ENCODE measurements at regions not wholly inside any gene's neighbourhood (a gene's known extent, or its start where the extent isn't known, plus 50 kb on each side); places are given as distances from the start of the nearest gene placed in this dataset.

- ChIA-PET POLR2A (no interaction called here), CTCF (interaction anchor here (0.6 to 1.5 kb wide), 2 partner anchors 13 to 291 kb away, joined by 3 read pairs; no protein-coding TSS in a partner anchor)
These were observed 155.6 kb upstream of the IER5L start for GRCh38 chr9:129333617-129334104.

DNA sequence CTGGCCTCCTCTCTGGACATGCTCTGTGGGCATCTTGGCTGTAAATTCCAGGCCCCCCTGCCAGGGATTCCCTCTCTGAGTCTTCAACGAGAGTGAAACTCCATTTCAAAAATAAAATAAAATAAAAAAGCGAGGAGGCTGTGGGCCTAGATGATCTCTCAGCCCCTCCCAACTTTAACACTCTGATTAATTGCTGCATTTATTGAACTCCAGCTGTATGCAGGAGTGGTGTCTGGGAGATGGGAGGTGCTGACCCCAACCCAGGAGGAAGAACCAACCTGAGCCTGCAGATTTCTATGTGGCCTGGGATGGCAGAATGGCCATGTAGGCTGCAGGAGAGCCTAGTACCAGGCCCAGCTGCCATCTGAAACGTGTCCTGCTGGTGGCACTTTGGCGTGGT is 154.5 kb upstream of the IER5L start:
- CTCF ChIA-PET = interaction anchor here (1.3 to 1.5 kb wide), 3 partner anchors 12 to 292 kb away, joined by 3 read pairs; no protein-coding TSS in a partner anchor
- POLR2A ChIA-PET = no interaction called here

- ChIA-PET CTCF (interaction anchor here (1.3 to 1.5 kb wide), 3 partner anchors 11 to 293 kb away, joined by 3 read pairs; no protein-coding TSS in a partner anchor), POLR2A (no interaction called here)
These were observed 153.9 kb upstream of the IER5L start for GRCh38 chr9:129331772-129332500.

DNA sequence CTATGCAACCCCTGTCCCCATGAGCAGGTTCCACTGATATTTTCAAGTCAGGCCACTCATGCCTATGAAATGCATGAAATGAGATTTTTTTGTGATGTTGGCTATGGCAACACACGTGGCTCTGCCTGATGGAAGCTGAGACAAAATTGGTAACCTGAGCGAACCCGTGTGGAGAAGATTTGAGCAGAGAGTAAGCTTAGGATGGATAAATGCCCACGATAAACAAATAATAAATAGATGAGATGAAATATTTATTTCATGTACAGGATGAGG is 153.4 kb upstream of the IER5L start:
- ChIA-PET CTCF (interaction anchor here (1.3 to 1.5 kb wide), 3 partner anchors 10 to 293 kb away, joined by 3 read pairs; no protein-coding TSS in a partner anchor), POLR2A (no interaction called here)

DNA sequence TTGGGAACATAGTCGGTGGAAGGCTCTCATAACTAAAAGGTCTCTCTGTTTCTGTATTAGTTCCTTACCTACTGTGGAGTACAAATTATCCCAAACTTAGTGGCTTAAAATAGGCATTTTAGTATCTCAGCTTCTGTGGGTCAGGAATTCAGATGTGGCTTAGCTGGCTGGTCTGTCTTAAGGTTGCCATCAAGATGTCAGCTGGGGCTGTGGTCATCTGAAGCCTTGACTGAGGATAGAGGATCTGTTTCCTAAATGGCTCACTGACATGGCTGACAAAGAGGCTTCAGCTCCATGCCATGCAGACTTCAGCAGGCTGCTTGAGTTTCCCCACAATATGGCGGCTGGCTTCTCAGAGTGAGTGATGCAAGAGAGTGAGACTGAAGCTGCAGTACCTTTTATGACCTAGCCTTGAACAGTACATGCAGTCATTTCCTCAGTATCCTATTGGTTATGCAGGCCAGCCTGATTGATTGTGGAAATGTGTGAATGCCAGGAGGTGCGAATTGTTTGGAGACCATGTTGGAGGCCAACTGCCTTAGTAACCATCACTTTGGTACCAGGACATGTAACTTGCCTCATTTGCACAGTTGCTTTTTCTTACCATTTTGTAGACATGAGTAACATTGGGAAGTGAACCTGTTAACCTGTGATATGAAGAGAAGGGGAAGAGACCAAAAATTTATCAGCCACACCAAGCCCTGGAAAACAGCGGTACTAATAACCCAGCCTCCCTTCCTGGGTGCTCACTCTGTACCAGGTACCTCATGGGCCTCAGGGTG is 152.8 kb upstream of the IER5L start:
- CTCF ChIA-PET = interaction anchor here (1.4 to 1.5 kb wide), 2 partner anchors 10 to 294 kb away, joined by 3 read pairs; no protein-coding TSS in a partner anchor

DNA sequence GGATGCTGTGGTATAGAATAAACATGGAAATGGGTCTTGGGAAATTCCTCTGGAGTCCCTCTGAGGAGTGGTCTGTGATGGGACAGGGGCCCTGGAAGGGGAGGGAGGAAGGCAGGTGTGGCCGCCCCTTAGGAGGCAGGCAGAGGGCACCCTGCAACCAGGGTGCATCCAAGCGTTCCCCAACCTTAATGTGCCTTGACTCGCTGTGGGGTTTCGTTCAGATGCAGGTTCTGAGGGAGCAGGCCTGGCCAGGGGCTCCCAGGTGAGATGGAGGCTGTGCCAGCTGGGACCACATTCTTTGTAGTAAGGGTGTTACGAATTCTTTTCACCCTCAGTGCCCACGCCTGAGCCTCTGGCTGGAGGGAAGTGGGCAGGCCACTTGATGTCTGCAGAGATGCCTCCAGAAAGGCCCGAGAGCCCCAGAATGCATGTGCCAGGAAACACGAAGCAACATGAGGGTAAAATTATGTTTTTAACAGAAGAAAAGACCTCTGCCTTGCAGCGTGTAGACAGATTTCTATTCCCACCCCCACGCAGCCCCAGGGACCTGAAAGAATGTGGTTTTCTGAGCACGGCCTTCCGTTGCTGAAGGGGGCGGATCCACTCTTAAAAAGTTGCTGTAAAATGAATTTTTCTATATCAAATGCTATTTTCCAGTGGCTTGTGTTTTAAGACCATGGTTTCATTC is 150.4 kb upstream of the IER5L start:
- ChIA-PET CTCF (interaction anchor here (1.1 kb wide), 1 partner anchor 8 kb away, joined by 3 read pairs; no protein-coding TSS in a partner anchor), POLR2A (no interaction called here)

More for the DNA sequence above, 152.8 kb upstream of the IER5L start:
- POLR2A ChIA-PET = no interaction called here

DNA sequence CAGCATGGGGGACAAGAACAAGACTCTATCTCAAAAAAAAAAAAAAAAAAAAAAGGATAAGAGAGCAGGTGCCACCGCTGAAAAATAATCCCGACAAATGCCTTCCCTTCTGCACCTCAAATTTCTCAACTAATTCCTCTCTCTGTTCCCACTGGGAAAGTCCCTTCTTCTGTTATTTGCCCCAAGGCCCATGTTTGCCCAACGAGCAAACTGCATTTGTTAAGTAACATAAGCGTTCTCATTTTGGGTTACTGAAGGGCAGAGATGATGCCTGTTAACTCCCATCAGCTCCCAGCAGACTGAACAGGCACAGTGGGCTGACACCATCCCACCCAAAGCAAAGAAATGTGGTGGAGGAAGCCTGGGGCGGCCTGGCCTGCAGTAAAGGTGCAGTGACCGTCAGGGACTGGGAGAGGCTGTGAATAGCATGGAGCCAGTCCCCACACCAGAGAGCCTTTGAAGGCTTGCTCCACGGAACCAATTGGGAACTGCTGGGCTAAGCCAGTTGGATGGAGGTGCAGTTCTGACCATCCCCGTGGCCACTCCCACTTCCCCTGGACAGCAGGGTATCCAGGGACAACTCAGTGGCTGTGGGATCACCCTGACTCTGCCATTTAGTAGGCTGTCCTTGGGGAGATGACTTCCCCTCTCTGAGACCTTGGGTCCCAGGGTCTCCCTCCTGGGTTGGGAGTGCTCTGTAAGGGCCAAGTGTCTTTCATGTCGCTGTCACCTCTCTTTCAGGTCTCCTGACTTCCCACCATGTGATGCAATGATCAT is 149.7 kb upstream of the IER5L start:
- CTCF ChIA-PET = no interaction called here
- POLR2A ChIA-PET = no interaction called here

- ChIA-PET CTCF (interaction anchor here (0.7 kb wide), 2 partner anchors 15 to 17 kb away, joined by 3 to 4 read pairs; no protein-coding TSS in a partner anchor), POLR2A (interaction anchor here (0.7 kb wide), 1 partner anchor 180 kb away, joined by 5 read pairs; no protein-coding TSS in a partner anchor)
These were observed 148.3 kb upstream of the IER5L start for GRCh38 chr9:129326061-129327005.

DNA sequence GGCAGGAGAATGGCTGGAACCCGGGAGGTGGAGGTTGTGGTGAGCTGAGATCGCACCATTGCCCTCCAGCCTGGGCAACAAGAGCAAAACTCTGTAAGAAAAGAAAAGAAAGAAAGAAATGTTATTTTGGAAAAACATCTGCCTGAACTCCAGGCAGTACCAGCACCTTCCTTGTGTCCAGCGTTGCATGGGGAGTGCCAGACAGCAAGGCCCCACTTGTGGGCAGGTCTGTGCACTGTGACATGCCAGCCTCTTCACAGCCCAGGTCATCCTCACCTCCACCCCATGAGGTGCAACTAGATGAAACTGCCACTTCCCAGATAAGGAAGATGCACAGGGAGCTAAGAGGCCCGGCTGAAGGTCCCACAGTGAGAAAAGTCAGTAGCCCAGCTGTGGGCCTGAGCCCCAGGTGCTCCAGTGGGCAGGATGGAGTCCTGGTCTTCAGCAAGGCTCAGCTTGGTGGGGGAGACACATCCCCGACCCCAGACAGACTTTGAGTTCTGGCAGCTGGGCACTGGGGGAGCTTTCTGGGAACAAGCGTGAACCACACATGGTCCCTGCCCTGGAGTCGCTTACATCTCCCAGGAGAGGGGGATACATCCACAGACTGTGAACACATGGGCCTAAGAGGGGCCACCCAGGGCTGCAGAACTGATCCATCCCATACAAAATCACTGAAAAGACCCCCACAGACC is 146.9 kb upstream of the IER5L start:
- ChIA-PET CTCF (no interaction called here), POLR2A (no interaction called here)

DNA sequence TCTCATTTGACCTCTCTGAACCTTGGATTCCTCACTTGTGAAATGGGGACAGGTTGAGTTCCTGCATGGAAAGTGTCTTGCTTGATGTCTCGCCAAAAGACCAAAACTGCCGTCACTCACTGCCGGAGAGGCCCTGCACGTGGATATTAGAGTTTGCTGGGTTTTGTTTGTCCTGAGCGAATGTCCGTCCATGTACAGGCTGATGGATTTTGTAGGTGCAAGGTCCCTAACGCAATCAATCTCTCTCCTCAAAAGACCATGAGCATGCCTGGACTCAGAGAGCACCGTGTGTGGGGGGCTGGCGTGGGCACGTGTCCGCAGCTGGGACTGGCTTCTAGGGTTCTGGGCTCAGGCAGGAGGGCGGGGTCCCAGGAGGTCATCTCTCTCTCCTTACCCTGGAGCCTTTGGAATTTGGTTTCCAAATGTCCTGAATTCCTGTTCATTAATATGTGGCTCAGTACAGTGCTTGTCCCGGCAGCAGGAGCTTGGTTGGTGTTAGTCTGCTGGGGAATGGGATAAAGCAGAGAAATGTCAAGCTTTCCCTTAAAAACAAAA is 146.0 kb upstream of the IER5L start:
- ChIA-PET CTCF (interaction anchor here (0.6 kb wide), 1 partner anchor 141 kb away, joined by 6 read pairs; no protein-coding TSS in a partner anchor), POLR2A (interaction anchor here (0.6 kb wide), 1 partner anchor 261 kb away, joined by 4 read pairs; no protein-coding TSS in a partner anchor)

DNA sequence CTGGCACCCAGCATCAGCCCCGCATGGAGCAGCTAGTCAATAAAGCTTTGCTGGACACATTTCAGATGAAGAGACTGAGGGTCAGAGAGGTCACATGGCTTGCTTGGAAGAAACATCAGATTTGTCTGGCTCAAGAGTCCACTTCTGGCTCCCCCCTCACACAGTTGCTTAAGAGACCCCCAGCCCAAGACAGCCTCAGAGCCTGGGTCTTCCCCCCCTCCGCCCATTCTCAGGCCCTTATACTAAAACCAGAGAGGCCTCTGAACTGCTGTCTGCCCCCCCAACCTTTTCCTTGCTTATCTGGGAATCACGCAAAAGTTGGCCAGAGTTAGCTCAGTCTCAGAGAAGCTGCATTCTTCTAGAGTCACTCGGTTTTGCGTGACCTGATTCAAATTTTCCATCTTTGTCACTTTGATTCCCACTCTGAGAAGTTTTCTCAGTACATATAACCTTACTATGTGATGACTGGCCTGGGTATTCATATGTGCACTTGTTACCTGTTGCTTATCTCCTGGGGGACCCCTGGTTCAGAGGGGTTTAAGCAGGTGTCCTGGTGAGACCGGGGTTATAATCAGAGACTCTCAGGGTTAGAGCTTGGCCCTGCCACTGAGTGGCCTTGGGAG is 145.4 kb upstream of the IER5L start:
- POLR2A ChIA-PET = interaction anchor here (0.6 kb wide), 1 partner anchor 261 kb away, joined by 4 read pairs; no protein-coding TSS in a partner anchor

GRCh38 chr9:129322641-129323375 is 144.7 kb upstream of the IER5L start:
- POLR2A ChIA-PET = no interaction called here
- CTCF ChIA-PET = interaction anchor here (0.5 to 1.5 kb wide), 2 partner anchors 10 to 61 kb away, joined by 4 read pairs; no protein-coding TSS in a partner anchor

More for the DNA sequence above, 145.4 kb upstream of the IER5L start:
- CTCF ChIA-PET = interaction anchor here (0.6 to 1.5 kb wide), 2 partner anchors 11 to 141 kb away, joined by 4 to 6 read pairs; no protein-coding TSS in a partner anchor

DNA sequence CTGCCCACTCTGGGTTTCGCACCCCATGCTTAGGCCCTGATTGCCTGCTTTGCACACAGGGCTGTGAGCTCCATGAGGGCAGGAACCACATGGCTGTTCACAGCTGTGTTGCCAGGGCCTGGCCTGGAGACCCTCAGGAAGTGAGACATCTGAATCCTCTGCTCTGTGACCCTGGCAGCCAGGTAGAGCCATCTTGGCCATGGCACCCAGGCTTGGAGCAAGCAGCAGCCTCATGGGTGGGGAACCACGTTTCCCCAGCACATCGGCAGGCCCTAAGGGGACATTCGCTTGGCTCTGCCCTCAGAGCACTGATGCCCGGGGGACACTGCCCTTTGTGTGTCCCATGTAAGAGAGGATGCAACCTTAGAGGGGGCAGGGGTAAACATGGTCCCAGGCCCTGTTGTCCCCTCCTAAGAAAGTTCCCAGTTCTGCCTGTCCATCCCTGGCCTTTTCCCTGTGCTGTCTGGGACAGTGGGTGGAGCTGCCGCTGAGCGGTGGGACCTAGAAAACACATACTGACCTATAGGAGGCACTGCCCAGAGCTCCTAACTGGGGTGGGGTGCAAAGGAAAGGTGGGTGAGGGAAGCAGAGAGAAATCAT is 144.1 kb upstream of the IER5L start:
- CTCF ChIA-PET = interaction anchor here (1.5 to 1.6 kb wide), 2 partner anchors 9 to 284 kb away, joined by 3 to 4 read pairs; no protein-coding TSS in a partner anchor
- POLR2A ChIA-PET = no interaction called here

DNA sequence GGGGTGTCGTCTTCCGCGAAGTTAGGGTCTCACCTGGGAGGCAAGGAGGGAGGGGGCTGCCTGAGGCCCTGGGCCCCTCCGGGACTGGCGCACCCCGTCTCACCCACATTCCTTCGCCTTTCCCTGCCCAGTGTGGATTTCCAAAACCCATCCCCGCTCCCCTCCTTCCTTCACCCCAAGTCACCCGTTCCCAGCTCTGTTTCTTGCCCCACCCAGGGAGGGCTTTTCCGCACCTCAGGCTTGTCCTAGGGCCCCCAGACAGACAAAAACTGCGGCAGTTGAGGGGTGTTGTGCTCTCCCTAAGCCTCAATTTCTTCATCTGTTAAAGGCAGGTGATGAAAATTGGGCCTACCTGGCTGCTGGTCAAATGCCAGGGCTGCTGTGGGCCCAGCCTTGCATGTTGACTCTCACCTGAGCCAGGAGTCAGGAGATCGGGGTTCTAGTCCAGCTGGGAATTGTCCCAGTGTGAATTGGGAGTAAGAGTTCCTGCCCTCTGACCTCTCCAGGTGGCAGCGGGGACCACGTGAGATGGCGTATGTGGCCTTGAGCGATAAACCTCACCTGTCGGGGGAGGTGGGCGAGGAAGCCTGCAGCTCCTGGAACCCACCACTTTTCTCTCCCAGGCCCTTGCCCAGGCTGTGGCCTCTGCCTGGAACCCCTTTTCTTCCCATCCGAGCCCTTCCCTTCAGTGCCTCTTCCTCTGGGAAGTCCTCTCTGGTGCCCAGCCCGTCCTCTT is 143.4 kb upstream of the IER5L start:
- POLR2A ChIA-PET = no interaction called here

More for the DNA sequence above, 143.4 kb upstream of the IER5L start:
- CTCF ChIA-PET = interaction anchor here (0.6 to 1.6 kb wide), 8 partner anchors 8 to 290 kb away, joined by 3 to 8 read pairs (median 3); no protein-coding TSS in a partner anchor

Data from activated CD8-positive, alpha-beta memory T cell treated with anti-CD3 and anti-CD28 coated beads for 36 hours (primary cell).